Stimulated activated CD4-positive, alpha-beta T cell treated with anti-CD3 and anti-CD28 coated beads, TNF-alpha, amount 100 ng/mL, for 4 hours (primary cell): ENCODE measurements at regions not wholly inside any gene's neighbourhood (a gene's known extent, or its start where the extent isn't known, plus 50 kb on each side); places are given as distances from the start of the nearest gene placed in this dataset.

Experiments
- DNase-seq, 3 experiments: peaks; one replicate each; pipeline ENCODE4 v3.0.0-alpha.2; 2020; ENCODE audit warnings: low read depth in 3 of 3

DNA sequence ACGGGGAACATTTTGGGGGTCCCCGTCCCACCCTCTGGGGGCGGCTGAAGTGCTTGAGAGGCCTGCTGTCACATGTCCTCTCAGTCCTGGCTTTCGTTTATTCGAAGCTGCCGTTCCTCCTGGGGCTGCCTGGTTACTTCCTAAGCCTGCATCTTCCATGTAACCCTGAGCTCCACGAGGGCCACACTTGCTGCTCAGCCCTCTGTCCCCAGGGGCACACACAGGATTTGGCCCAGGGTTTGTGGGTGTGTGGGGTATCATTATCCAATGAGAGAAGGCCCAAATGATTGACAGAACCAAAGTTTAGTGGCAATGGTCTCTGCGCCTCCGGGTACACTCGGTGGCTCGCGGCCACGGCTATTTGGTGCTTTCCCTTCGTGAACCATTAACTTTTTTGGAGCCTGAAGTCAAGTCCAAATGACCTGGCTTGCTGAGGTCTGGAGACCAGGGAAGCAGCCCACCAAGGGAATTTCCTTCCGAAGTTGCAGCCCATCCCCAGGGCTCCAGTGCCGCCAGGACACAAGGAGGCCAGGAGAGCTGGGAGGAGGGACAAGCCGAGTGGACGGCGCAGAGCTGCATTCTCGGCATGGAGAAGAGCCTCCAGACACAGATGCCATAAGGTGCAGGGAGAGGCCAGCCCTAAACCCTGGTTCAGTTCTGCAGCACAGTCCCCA is 131.4 kb upstream of the FOXF1 start:
- DNase-seq, result no peak

DNA sequence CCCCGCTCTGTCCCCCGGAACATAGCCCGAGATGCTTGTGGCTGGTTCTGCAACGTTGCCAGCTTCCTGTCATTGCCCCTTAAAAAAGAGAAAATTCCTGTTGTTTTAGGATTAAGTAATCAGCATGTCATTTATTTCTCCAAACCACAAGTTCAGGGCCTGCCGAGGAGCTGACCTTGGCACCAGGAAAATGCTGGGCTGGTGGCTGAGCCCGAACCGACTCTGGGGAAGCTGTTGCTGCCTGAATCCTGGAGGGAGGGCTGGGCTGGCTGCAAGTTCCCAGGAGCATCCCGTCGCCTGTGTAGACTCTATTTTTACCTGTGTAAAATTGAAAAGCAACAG is 130.9 kb upstream of the FOXF1 start:
- DNase-seq, result no peak

DNA sequence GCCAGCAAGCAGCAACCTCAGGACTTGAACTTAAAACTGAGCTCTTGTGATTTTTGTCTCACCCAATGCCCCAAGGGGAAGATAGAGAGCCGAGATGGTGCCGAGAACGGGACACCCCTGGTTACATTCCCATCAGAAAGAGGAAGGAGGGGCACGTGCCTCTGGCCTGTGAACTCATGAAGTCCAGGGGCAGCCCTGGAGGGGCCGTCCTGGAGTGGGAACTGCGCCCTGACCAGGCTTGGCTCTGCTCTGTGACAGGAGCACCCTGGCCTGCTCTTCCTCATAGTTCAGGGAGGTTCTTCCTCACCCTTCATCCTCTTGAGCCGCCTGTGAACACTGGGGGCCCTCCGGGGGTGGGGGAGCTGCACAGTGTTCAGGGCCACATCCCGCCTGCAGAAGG is 130.3 kb upstream of the FOXF1 start:
- DNase-seq, result no peak

DNA sequence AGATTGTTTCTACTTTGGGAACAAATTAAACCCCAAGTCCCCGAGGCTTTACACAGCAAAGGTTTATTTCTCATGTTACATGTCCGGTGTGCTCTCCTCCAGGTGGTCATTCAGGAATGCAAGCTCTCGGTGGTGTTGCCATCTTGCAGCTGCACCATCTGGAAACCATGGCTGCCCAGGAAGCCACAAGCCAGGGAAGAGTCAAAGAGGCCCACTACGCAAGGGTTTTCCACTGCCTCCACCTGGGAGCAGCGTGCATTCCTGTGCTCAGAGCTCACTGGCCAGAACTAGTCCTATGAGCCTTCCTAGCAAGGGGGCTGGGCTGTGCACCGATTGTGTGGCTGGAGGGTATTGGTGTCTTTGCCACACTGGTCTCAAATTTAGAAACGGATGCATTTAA is 128.8 kb upstream of the FOXF1 start:
- no peak for DNase-seq

DNA sequence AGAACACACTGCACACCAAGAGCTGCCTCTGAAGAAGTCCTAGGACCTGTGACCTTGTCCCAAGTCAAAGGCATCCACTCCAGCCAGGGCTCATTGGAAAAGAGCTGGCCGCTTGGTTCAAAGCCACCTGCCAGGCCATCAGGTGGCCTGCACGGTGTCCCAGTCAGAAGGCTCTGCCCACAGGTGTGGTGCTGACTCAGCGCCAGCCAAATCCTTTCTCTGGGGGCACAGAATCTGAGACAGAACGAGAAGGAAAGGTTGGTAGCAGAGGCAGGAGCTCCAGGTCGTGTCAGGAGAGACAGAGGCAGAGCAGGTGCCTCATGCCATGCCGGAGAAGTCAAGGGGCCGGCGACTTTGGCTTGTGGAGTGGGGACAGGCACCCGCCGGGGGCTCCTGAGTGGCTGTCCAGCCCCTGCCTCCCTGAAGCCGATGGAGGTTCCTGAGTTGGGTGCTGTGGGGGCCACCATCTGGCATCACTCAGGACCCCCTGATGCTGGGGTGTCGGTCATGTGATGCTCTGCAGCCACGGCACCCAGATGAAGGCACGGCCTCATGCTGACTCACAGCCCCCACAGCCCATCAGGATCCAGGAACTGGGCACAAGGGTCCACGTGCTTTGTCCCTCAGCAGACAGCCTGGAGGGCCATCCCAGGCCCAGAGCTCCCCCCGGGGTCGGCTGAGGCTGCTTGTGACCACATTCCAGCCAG is 128.1 kb upstream of the FOXF1 start:
- no peak for DNase-seq

DNA sequence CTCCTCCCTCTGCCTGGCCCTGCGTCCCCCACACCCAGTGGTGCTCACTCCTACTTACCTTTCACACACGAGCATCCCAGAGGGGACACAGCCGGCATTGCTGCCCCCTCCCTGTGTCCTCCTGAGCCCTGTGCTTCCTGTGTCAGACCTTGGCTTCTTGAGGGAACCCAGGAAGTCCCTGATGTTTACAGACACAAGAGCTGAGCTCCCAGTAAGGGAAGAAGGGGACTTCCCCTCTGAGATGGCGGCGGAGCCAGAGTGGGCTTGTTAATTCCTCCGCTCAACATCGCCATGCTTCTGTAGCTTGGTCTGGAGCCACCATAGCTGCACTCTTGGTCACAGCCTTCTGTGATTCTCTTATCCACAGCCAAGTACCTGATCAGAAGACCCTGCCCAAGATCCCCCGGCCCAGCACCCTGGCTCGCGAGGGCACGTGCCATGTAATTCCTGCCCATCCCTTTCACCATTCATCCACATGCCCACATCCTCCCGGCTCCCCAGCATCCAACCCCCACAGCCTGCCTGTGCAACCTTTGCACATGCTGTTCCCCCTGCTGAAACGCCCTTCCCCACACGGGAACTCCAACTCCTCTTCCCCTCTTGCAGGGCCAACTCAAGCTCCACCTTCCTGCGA is 127.4 kb upstream of the FOXF1 start:
- DNase-seq, result no peak

DNA sequence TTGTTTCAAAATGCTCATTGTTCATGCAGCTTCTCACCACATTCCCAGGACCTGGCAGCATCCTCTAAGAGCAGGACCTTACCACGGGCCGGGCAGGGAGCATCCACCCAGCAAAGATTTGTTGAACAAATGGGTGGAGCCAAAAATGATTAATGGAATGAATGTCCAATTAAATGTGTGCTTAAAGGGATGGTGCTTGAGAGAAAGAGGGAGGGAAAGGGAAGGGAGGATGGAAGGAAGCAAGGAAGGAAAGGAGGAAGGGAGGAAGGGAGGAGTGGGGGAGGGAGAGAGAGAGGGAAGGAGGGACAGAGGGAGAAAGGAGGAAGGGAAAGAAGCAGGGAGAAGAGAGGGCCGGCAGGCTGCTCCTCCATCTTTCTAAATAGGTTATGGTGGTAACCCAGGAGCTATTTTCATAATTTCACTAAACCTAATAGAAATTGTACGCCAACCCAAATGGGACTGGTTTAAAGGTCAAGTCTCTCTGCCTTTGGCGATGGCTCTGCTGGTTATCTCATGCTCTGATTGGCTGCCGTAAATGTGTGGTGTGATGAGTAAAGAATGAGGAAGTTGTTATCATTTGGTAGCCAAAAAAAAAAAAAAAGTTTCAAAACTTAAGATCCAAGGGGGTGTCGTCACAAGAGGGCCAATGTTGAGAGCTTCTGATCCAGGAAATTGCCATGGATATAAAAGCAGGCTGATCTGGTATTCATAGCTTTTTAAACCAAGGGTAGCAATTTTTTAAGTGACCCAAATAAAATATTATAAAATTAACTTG is 126.7 kb upstream of the FOXF1 start:
- DNase-seq, result no peak

DNA sequence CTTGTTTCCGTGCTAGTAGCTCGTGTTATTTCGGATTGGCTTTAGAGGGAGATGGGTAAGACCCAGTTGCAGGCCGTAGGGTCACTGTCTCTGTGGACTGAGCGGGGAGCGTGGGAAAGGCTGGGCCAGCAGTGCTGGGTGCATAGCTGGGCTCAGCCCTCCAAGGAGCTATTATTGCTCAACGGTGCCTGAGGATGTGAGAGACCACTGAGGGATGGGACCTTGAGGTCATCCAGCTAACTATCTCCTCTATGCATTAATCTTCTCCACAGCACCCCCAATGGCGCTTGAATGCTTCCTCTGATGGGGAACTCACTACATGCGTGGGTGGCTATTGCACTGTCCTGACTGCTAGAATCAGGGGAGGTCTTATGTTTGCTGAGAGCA is 126.1 kb upstream of the FOXF1 start:
- DNase-seq, result no peak

DNA sequence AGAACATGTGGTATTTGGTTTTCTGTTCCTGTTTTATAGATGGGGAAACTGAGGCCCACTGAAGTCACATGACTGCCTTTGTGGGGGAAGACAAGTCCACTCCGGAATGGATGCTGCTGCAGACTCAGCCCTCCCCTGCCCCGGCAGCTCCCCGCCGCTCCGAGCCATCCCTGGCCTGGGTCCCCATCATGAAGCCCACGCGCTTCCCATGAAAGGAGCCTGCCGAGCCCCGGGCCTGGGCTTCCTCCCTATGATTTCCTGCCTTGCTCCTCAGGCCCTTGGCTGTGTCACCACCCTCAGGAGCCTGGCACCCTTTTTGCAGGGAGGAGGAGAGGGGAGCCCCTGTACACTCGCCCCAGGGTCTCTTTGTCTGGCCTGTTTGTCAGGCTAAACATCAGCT is 125.3 kb upstream of the FOXF1 start:
- DNase-seq, result no peak

DNA sequence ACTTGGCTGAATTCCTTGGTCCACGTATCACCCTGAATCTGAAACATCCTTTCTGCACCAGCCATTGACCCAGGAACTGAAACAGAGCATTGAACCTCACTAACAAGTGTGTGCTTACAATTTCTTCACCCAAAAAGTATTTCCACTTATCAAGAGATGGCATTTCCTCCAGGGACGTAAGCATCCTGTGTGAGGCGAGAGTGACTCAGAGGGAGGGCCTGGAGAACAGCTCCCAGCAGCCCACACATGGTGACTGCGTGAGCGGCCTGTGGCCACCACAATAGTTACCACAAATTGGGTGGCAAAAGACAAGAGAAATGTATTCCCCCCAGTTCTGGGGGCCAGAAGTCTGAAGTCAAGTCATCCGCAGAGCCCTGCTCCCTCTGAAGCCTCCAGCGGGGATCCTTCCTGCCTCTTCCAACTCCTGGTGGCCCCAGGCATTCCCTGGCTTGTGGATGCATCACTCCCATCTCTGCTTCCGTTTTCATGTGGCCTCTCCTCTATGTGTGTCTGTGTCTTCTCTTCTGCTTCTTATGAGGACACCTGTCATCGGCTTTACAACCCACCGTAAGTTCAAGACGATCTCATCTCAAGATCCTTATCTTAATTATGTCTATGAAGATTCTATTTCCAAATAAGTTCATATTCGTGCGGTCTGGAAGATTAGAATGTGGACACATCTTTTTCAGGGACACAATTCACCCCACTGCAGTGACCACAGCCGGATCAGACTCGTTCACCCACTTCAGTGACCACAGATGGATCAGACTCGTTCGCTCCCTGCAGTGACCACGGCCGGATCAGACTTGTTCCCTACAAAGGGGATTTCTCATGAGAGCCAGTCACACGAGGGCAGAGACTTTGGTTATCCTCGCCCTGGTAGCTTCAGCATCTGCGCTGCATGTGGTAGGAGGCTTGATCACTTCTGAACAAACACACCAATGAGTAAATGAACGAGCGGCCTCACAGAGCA is 122.6 kb upstream of the FOXF1 start:
- DNase-seq, result no peak

DNA sequence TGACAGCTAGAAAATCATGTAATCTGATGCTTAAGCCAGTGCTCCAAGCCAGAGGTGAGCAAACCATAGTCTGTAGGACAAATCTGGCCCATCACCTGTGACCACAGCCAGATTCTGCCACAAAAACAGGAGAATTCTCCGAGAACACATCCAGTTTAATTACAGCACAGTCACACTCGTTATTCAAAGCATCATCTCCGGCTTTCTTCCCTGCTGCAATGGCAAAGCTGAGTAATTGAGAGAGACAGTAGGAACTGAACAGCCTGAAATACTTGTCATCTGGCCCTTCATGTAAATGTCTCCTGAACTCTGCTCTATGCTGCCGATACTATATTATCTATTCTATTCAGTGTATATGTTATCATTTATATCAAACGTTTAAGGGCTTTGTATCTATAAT is 121.4 kb upstream of the FOXF1 start:
- no peak for DNase-seq

DNA sequence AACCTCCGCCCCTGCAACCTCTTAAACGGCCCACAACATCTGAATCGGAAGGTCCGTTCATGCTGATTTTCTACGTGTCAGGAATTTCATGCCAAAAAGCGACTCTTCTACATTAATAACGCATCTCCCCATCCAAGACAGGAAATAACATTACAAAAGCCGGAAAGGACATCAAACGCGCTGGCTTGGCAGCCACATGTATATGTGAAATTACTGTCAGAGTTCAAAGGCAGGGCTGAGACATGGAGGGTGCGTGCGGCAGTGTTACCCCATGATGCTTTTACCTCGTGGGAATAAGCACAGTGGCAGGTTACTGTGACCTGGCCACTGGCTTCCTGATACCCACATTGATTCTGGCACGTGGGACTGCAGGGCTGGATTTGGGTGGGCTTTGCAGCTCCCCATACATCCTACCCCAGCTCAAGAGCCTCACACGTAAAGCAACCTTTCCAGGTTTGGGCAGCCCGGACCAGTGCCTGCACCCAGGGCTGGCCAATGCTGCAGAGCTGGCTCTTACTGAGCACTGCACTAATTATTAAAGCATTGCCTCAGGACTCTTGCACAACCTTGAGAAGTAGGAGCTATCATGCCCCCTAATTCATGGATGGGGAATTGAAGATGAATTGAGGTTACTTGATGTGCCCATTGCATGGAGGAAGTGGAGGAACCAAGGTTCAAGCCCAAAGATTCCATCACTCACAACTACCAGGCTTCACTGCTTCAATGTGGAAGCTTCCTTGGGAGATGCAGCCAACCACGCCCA is 120.6 kb upstream of the FOXF1 start:
- no peak for DNase-seq

DNA sequence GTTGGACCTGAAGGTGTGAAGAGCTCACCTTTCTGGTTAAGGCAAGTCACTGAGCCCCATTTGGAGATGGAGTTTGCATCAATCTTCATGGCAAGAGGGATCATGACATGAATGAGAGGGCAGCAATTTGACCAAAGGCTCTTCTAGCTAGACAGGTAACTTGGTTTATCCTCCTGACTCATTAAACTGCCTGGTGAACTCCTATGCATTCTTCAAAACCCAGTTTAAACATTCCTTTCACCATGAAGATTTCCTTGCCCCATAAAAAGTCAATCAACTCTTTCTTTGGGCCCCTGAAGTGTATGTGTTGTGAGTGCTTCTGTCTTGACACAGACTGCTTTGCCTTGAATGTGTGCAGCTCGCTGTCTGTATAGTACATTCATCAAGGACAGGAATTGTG is 120.0 kb upstream of the FOXF1 start:
- no peak for DNase-seq

DNA sequence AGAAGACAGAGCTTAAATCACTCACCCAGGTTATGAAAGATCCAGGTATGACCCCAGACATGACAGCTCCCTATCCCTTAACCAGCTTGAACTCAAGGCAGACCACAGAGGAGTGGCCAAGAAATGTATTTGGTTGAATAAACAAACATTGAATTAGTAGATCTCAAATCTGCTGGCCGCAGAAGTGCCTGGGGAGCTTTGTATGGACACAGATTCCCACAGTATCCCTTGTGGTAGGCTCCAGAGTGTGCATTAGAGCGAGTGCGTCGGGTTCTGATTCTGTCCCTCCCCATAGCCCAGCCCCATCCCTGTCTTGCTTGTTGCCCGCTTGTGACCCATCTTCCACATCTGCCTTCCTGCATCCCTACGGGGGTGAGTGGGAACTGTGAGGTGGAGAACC is 118.8 kb upstream of the FOXF1 start:
- no peak for DNase-seq

DNA sequence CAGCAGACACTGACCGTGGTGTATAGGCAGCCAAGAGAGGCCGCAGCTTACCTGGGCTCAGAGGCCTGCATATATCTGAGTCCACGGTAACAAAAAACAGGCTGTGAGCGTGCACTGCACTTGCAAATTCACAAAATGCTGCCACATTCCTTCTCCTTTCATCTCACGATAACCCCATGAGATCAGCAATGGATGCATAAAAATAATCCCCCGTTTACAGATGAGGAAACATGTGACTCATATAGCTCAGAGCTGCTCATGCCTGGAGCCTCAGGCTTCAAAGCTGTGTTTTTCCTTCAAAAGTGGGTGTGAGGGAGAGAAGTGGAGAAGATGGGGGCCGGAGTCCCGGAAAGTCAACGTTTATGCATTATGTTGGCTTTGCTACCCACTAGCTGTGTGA is 118.3 kb upstream of the FOXF1 start:
- no peak for DNase-seq

DNA sequence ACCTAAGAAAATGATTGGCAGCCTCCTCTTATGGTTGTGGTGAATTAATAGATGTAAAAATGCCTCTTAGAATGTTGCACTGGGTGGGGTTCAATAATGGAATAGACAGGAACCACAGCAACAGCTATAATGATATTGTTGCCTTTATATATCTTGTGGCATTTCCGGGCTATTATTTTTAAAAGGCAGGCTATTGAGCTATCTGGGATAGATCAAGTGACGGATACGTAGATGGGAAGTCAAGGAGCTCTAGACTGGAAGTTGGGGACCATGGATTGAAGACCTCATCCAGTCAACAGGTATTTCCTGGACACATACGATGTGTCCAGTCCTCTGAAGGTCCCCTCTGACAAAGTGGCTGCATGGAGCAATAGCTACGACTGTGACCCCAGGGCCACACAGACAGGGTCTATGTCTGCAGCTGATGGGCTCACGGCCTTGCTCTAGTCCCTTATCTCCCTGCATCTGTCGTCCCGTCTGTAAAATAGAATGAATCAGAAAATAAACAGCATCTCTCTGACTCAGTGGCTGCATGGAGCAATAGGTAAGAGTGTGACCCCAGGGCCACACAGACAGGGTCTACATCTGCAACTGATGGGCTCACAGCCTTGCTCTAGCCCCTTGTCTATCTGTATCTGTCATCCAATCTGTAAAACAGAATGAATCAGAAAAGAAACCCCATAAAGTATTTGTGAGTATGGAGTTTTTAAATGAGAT is 117.7 kb upstream of the FOXF1 start:
- DNase-seq, result no peak

DNA sequence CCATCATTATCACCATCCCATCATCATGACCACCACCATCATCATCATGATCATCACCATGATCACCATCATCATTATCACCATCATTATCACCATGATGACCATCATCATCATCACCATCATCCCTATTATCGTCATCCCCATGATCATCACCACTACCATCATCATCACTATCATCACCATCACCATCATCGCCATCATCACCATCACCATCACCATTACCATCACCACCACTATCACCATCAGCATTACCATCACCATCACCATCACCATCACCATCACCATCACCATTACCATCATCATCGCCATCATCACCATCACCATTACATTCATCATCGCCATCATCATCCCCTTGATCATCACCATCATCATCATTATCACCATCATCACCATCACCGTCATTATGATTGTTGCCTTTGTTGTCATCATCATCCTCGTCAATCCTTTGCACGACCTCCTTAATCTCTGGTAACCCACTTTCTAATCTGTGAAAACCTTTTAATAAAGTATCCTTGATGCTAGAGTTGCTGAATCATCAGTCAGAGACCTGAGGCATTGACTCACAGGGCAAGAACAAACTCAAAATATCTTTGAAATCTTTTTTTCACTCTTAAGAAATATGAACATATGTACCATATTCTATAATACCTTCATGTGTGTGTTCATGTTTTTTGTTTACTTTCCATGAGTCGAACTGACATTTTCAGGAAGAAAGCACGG is 116.3 kb upstream of the FOXF1 start:
- DNase-seq, result no peak

DNA sequence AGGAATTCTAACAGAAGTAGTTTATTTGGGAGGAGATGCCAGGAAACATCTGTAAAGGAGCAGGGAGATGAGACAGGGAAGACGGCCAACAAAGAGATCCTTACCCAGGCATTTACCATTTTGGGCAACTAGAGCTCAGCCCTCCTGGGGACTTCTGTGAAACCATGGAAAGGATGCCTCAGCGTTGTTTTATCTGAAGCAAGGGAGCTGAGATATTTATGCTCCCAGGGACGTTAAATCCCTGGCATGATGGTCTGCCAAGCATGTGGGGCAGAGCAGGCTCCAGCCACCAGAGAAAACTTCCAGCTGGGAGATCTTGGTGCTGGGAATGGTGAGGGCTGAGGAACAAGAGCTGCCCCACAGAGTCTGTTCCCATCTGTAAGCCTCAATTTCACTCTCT is 114.8 kb upstream of the FOXF1 start:
- DNase-seq, result no peak

DNA sequence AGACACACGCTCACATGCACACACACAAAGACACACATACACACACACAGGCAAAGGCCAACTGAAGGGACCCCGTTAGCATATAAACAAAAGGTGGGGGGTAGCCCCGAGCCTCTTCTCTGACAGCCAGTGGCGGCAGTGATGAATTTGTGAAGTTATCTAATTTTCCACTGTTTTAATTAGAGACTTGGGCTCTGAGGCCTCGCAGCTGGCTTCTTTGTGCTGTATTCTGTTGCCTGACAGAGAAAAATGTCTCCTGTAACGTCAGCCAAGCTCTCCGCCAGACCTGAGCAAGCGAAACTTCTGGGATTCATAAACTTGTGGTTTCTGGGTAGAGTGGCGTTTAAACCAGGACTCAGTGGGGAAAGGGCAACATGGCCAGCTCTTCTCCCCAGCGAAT is 113.9 kb upstream of the FOXF1 start:
- no peak for DNase-seq
